A549 (cell line): ENCODE measurements at regions not wholly inside any gene's neighbourhood (a gene's known extent, or its start where the extent isn't known, plus 50 kb on each side); places are given as distances from the start of the nearest gene placed in this dataset.

Experiments used
- ATAC-seq, 2 experiments: fragments of 200-7000 bp in 1 of 2; fragments of >200 bp in 1 of 2; cut with Nextera tagmentation in 1 of 2; cut with Tn5 transposase in 1 of 2; 3 replicates each; pipeline versions ENCODE4 v1.8.0 to v1.9.1; 2018 to 2020; ENCODE audit warnings: mild to moderate bottlenecking in 1 of 2, moderate library complexity in 1 of 2
- CTCF ChIA-PET: fragments of 300-600 bp; sonication (Branson Sonifier 250); formaldehyde crosslinking; extraction: SDS; loops from one replicate; lab custom pipeline; 2021; ENCODE audit warnings: antibody characterized with exemption, inconsistent platforms; lab: Yijun Ruan, JAX
- POLR2A ChIA-PET: fragments of 350-600 bp; formaldehyde crosslinking; extraction: SDS; loops from one replicate; lab custom pipeline; 2021; ENCODE audit warnings: antibody characterized with exemption, inconsistent platforms; lab: Yijun Ruan, JAX
- DNase-seq, 2 experiments: peaks; one replicate each; pipeline versions ENCODE4 v3.0.0 to v3.0.0-alpha.2; 2011 to 2016; ENCODE audit warnings: low read depth in 1 of 2, low spot score in 1 of 2
- FAIRE-seq: peaks from 2 replicates; lab custom pipeline; 2011; peaks lifted over from hg19 to GRCh38; lab: Jason Lieb, UNC
- H3K27ac ChIP-seq, 2 experiments: fragments of >200 bp; sonication (Bioruptor Twin); formaldehyde crosslinking; 3 replicates each; pipeline ENCODE4 v1.5.1; 2016 to 2017
- H3K4me1 ChIP-seq: fragments of >200 bp; sonication (Bioruptor Twin); formaldehyde crosslinking; 3 replicates; pipeline ENCODE4 v1.6.1; 2016
- H3K4me2 ChIP-seq: fragments of >200 bp; sonication (Bioruptor Twin); formaldehyde crosslinking; 3 replicates; pipeline ENCODE4 v1.6.1; 2016
- H3K4me3 ChIP-seq: fragments of >200 bp; sonication (Bioruptor Twin); formaldehyde crosslinking; 3 replicates; pipeline ENCODE4 v1.5.1; 2016
- H3K9me3 ChIP-seq: fragments of >200 bp; sonication (Bioruptor Twin); formaldehyde crosslinking; 3 replicates; pipeline ENCODE4 v1.6.1; 2016
- BHLHE40 ChIP-seq: IDR thresholded peaks from 2 replicates; pipeline ENCODE4 v1.6.1; 2012; ENCODE audit warnings: low read depth, low read length, inconsistent platforms
- CBX2 ChIP-seq: fragments of 200-600 bp; sonication (generic); IDR thresholded peaks from 2 replicates; pipeline ENCODE4 v1.6.1; 2016; ENCODE audit warnings: low read depth, mild to moderate bottlenecking, borderline replicate concordance
- CEBPB ChIP-seq, 2 experiments: fragments of >200 bp in 1 of 2; sonication (Bioruptor Twin) in 1 of 2; formaldehyde crosslinking in 1 of 2; IDR thresholded peaks; 2 replicates each; pipeline ENCODE4 v1.6.1; 2012 to 2016
- CHD4 ChIP-seq: fragments of 200-600 bp; sonication (generic); IDR thresholded peaks from 2 replicates; pipeline ENCODE4 v1.6.1; 2016; ENCODE audit warnings: antibody characterized with exemption, mild to moderate bottlenecking, borderline replicate concordance
- FOSB ChIP-seq: fragments of 250-450 bp; sonication (Bioruptor Pico); IDR thresholded peaks from 2 replicates; pipeline ENCODE4 v1.5.0; 2020; ENCODE audit warnings: mild to moderate bottlenecking, moderate library complexity
- HDAC2 ChIP-seq: fragments of 200-600 bp; sonication (generic); IDR thresholded peaks from 2 replicates; pipeline ENCODE4 v1.6.1; 2016
- HEYL ChIP-seq: fragments of 250-450 bp; sonication (Bioruptor Pico); IDR thresholded peaks from 2 replicates; pipeline ENCODE4 v1.8.0; 2021; ENCODE audit warnings: mild to moderate bottlenecking, moderate library complexity
- HOXA7 ChIP-seq: fragments of 250-450 bp; sonication (Bioruptor Pico); IDR thresholded peaks from 2 replicates; pipeline ENCODE4 v1.5.0; 2020; ENCODE audit warnings: mild to moderate bottlenecking, moderate library complexity
- HOXB5 ChIP-seq: fragments of 250-450 bp; sonication (Bioruptor Pico); IDR thresholded peaks from 2 replicates; pipeline ENCODE4 v1.5.0; 2020; ENCODE audit warnings: mild to moderate bottlenecking, moderate library complexity
- JUN ChIP-seq, 2 experiments: fragments of >200 bp; sonication (Bioruptor Twin); formaldehyde crosslinking; IDR thresholded peaks; 2 replicates in 1 of 2; 3 replicates in 1 of 2; pipeline ENCODE4 v1.6.1; 2016 to 2017
- MAZ ChIP-seq: fragments of 150-350 bp; IDR thresholded peaks from 2 replicates; pipeline ENCODE4 v1.6.1; 2014; ENCODE audit warnings: antibody characterized with exemption, low read depth, low read length, borderline replicate concordance
- NPAS2 ChIP-seq: fragments of 250-450 bp; sonication (Bioruptor Pico); IDR thresholded peaks from 2 replicates; pipeline ENCODE4 v1.8.0; 2022; ENCODE audit warnings: mild to moderate bottlenecking, moderate library complexity, borderline replicate concordance
- POLR2A ChIP-seq: IDR thresholded peaks from 2 replicates; pipeline ENCODE4 v1.6.1; 2012; ENCODE audit warnings: mild to moderate bottlenecking, low read length
- RAD21 ChIP-seq, 2 experiments: fragments of >200 bp in 1 of 2; sonication (Bioruptor Twin) in 1 of 2; formaldehyde crosslinking in 1 of 2; IDR thresholded peaks in 1 of 2; conservative IDR thresholded peaks in 1 of 2; 2 replicates in 1 of 2; 3 replicates in 1 of 2; pipeline ENCODE4 v1.6.1; 2012 to 2018; ENCODE audit warnings: inconsistent platforms in 1 of 2
- SREBF2 ChIP-seq: fragments of 450-650 bp; IDR thresholded peaks from 2 replicates; pipeline ENCODE4 v1.6.1; 2014; ENCODE audit warnings: mild to moderate bottlenecking, moderate library complexity
- TFCP2L1 ChIP-seq: fragments of 250-450 bp; sonication (Bioruptor Pico); IDR thresholded peaks from 2 replicates; pipeline ENCODE4 v1.5.0; 2021; ENCODE audit warnings: mild to moderate bottlenecking
- ZFP36 ChIP-seq: fragments of 450-650 bp; IDR thresholded peaks from 2 replicates; pipeline ENCODE4 v1.6.1; 2014; ENCODE audit warnings: borderline replicate concordance; ENCODE audit not compliant: partially characterized antibody
- ZNF302 ChIP-seq: fragments of 250-450 bp; sonication (Bioruptor Pico); IDR thresholded peaks from 2 replicates; pipeline ENCODE4 v1.9.0; 2021; ENCODE audit warnings: inconsistent platforms, mild to moderate bottlenecking, moderate library complexity
- ZSCAN20 ChIP-seq: fragments of 250-450 bp; sonication (Bioruptor Pico); IDR thresholded peaks from 2 replicates; pipeline ENCODE4 v1.8.0; 2022; ENCODE audit warnings: mild to moderate bottlenecking, moderate library complexity
- WGBS: methylation state at CpG from one replicate; pipeline ENCODE4 v1.1.6; 2017; ENCODE audit errors: missing lambda C conversion rate; 5-methylcytosine and 5-hydroxymethylcytosine counted together
- TF ChIP-seq, protein P1 (sequence below): fragments of 150-350 bp; IDR thresholded peaks from 2 replicates; pipeline ENCODE4 v1.6.1; 2014; ENCODE audit warnings: low read depth, mild to moderate bottlenecking, low read length
- TF ChIP-seq, protein P2 (sequence below): fragments of 250-450 bp; sonication (Bioruptor Pico); IDR thresholded peaks from 2 replicates; pipeline ENCODE4 v1.5.0; 2020; ENCODE audit warnings: low read depth, mild to moderate bottlenecking, moderate library complexity
- TF ChIP-seq, protein P3 (sequence below): fragments of 450-650 bp; IDR thresholded peaks from 2 replicates; pipeline ENCODE4 v1.6.1; 2014; ENCODE audit warnings: antibody characterized with exemption
- TF ChIP-seq, protein P4 (sequence below): IDR thresholded peaks from 2 replicates; pipeline ENCODE4 v1.6.1; 2012; ENCODE audit warnings: low read depth, borderline replicate concordance
- TF ChIP-seq, protein P5 (sequence below): IDR thresholded peaks from 2 replicates; pipeline ENCODE4 v1.6.1; 2012
- TF ChIP-seq, protein P6 (sequence below): fragments of 250-450 bp; sonication (Bioruptor Pico); IDR thresholded peaks from 2 replicates; pipeline ENCODE4 v1.5.0; 2021; ENCODE audit warnings: mild to moderate bottlenecking, moderate library complexity, borderline replicate concordance

DNA sequence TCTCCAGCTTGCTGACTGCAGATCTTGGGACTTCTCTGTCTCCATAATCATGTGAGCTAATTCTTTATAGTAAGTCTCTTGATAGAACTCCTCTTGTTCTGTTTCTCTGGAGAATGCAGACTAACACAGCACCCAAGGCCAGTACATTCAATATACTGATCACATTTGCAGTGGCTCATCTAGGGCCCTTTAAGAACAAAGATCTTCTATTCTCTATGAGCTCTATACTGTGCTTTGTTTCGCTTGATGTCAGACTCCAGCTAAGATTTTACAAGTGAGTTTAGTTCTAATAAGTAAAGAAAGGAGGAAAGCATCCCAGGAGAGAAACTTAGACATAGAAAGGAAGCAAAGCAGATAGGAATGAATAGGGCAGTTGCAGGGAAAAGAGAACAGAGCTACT, 69.3 kb upstream of the TMPO start:
- no peak for DNase-seq
- ChIA-PET POLR2A (no interaction called here), CTCF (interaction anchor here (1.0 to 2.0 kb wide), 4 partner anchors 12 to 29 kb away, joined by 3 to 6 read pairs (median 5); no protein-coding TSS in a partner anchor)
- Histone ChIP-seq H3K4me2 (peak overlapping the region; percentile 25; the same call in 1 of the 3 replicates), H3K9me3 (no peaks in the 10 kb centered on the region), H3K4me1 (0 out of 3 replicates have a peak, but pooled peaks cover 15% of the 10 kb centered on the region), H3K4me3 (no peak overlapping the region), H3K27ac (no peak overlapping the region; a peak in 2 of 6 replicates)
- ATAC-seq, result peak in 1 of 2 experiments; percentile 52; a peak in 3 of 6 replicates
- no peak for FAIRE-seq
- 53% methylated on average over 1 of the region's 1 CpG for WGBS
- no peak for TF ChIP-seq CHD4
- TF ChIP-seq NPAS2, result no peak
- TF ChIP-seq ZNF302 (CRISPR knock-in tag), result no peak

DNA sequence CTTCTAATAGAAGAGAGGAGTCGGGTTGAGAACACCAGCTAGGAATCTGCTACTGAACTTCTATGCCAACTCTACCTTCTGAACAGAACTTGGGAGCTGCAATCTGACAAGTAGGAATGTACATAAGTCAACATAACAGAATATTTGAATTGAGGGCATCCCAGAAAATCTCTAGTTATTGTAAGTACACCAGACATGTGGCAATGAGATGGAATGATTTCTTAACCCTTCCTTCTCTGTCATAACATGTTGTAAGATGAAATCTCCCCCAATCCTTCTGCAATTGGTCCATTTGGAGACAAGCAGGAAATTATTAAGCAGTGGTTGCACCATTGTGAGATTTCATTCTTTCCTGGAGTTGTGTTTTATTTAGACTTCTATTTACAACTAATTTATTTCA, 68.7 kb upstream of the TMPO start:
- CTCF ChIA-PET, result interaction anchor here (1.2 to 2.0 kb wide), 3 partner anchors 19 to 30 kb away, joined by 3 to 6 read pairs (median 6); no protein-coding TSS in a partner anchor
- peak in 1 of 2 experiments; percentile 27 for DNase-seq
- no peak for FAIRE-seq

DNA sequence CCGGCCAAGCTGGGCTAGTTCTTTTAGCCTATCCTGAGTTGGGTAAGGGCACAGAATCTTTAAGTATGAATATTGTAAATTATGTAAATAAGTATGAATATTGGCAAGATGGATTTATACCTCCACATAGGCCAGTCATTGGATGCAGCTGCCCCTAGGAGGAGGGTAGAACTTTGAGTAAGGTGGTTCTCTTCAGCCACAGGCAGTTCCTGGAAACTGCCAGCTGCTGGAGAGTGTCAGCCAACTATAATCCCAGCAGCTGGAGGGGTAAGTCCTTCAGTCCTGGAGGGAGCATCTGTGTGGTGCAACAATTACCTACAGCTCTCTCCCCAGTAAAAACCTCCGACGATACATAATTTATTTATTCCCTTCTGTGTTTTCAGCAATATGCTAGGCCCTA, 65.8 kb upstream of the TMPO start:
- H3K4me3 ChIP-seq, result no peak overlapping the region
- no peak for ATAC-seq
- FAIRE-seq, result no peak

More for the DNA sequence above, 68.7 kb upstream of the TMPO start:
- Histone ChIP-seq H3K4me2 (peak overlapping the region; percentile 25; the same call in 1 of the 3 replicates), H3K9me3 (no peaks in the 10 kb centered on the region), H3K4me3 (no peak overlapping the region), H3K27ac (no peak overlapping the region; a peak in 1 of 6 replicates), H3K4me1 (0 out of 3 replicates have a peak, but pooled peaks cover 15% of the 10 kb centered on the region)
- peak in 1 of 2 experiments; percentile 47; a peak in 3 of 6 replicates for ATAC-seq
- TF ChIP-seq SREBF2 (no peak), CEBPB (IDR thresholded peaks at IDR 0.05) (peak in 1 of 2 experiments; percentile 58; a peak in 1 of 4 replicates)
- WGBS, result 12% methylated on average over 1 of the region's 1 CpG
- POLR2A ChIA-PET, result no interaction called here

DNA sequence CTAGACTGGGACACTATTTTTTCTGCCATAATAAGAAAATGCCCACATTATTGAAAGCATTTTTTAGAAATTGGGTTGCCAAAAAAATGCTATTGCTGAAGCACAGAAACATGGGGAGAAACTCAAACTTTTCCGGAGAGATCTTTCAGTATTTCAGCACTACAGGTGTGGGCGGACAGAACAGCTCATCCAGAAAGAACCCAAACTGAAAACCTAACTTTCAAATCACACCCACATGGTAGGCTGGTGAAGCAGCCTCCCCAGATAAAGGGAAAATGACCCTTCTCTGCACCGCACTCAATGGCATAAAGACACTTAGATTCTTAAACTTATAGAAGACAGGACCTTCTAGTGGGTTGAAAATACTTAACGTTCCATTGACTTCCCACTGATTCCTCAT, 62.3 kb upstream of the TMPO start:
- Histone ChIP-seq H3K4me1 (no peaks in the 10 kb centered on the region), H3K27ac (no peak overlapping the region), H3K9me3 (no peaks in the 10 kb centered on the region), H3K4me3 (no peak overlapping the region), H3K4me2 (no peak overlapping the region)
- CTCF ChIA-PET, result interaction anchor here (1.1 to 1.2 kb wide), 2 partner anchors 11 to 40 kb away, joined by 3 read pairs; no protein-coding TSS in a partner anchor
- 85% methylated on average over 4 of the region's 4 CpGs for WGBS
- POLR2A ChIA-PET, result no interaction called here
- ATAC-seq, result no peak
- no peak for DNase-seq
- no peak for FAIRE-seq
- TF ChIP-seq, protein P1, sequence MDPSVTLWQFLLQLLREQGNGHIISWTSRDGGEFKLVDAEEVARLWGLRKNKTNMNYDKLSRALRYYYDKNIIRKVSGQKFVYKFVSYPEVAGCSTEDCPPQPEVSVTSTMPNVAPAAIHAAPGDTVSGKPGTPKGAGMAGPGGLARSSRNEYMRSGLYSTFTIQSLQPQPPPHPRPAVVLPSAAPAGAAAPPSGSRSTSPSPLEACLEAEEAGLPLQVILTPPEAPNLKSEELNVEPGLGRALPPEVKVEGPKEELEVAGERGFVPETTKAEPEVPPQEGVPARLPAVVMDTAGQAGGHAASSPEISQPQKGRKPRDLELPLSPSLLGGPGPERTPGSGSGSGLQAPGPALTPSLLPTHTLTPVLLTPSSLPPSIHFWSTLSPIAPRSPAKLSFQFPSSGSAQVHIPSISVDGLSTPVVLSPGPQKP, result no peak
- TF ChIP-seq, protein P2, sequence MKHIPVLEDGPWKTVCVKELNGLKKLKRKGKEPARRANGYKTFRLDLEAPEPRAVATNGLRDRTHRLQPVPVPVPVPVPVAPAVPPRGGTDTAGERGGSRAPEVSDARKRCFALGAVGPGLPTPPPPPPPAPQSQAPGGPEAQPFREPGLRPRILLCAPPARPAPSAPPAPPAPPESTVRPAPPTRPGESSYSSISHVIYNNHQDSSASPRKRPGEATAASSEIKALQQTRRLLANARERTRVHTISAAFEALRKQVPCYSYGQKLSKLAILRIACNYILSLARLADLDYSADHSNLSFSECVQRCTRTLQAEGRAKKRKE, result no peak
- no peak for TF ChIP-seq HOXA7 (CRISPR knock-in tag)
- TF ChIP-seq, protein P3, sequence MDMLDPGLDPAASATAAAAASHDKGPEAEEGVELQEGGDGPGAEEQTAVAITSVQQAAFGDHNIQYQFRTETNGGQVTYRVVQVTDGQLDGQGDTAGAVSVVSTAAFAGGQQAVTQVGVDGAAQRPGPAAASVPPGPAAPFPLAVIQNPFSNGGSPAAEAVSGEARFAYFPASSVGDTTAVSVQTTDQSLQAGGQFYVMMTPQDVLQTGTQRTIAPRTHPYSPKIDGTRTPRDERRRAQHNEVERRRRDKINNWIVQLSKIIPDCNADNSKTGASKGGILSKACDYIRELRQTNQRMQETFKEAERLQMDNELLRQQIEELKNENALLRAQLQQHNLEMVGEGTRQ, result no peak
- no peak for TF ChIP-seq HDAC2
- TF ChIP-seq, protein P4, sequence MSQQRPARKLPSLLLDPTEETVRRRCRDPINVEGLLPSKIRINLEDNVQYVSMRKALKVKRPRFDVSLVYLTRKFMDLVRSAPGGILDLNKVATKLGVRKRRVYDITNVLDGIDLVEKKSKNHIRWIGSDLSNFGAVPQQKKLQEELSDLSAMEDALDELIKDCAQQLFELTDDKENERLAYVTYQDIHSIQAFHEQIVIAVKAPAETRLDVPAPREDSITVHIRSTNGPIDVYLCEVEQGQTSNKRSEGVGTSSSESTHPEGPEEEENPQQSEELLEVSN, result no peak
- TF ChIP-seq HOXB5 (CRISPR knock-in tag), result no peak
- TF ChIP-seq POLR2A, result no peak
- no peak for TF ChIP-seq ZSCAN20 (CRISPR knock-in tag)
- no peak for TF ChIP-seq MAZ
- TF ChIP-seq ZFP36, result no peak
- TF ChIP-seq HEYL, result no peak
- TF ChIP-seq FOSB (CRISPR knock-in tag), result no peak
- TF ChIP-seq CBX2, result no peak
- no peak for TF ChIP-seq JUN (IDR thresholded peaks at IDR 0.05)
- TF ChIP-seq, protein P5, sequence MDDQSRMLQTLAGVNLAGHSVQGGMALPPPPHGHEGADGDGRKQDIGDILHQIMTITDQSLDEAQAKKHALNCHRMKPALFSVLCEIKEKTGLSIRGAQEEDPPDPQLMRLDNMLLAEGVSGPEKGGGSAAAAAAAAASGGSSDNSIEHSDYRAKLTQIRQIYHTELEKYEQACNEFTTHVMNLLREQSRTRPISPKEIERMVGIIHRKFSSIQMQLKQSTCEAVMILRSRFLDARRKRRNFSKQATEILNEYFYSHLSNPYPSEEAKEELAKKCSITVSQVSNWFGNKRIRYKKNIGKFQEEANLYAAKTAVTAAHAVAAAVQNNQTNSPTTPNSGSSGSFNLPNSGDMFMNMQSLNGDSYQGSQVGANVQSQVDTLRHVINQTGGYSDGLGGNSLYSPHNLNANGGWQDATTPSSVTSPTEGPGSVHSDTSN, result no peak
- no peak for TF ChIP-seq BHLHE40

More for the DNA sequence above, 65.8 kb upstream of the TMPO start:
- H3K9me3 ChIP-seq, result no peaks in the 10 kb centered on the region
- POLR2A ChIA-PET, result no interaction called here
- WGBS, result 90% methylated on average over 3 of the region's 3 CpGs
- no peak overlapping the region for H3K4me2 ChIP-seq
- DNase-seq, result no peak
- CTCF ChIA-PET, result interaction anchor here (2.8 kb wide), 1 partner anchor 25 kb away, joined by 18 read pairs; no protein-coding TSS in a partner anchor
- no peak overlapping the region for H3K27ac ChIP-seq
- TF ChIP-seq, protein P6, sequence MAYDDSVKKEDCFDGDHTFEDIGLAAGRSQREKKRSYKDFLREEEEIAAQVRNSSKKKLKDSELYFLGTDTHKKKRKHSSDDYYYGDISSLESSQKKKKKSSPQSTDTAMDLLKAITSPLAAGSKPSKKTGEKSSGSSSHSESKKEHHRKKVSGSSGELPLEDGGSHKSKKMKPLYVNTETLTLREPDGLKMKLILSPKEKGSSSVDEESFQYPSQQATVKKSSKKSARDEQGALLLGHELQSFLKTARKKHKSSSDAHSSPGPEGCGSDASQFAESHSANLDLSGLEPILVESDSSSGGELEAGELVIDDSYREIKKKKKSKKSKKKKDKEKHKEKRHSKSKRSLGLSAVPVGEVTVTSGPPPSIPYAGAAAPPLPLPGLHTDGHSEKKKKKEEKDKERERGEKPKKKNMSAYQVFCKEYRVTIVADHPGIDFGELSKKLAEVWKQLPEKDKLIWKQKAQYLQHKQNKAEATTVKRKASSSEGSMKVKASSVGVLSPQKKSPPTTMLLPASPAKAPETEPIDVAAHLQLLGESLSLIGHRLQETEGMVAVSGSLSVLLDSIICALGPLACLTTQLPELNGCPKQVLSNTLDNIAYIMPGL, result no peak
- no peak for TF ChIP-seq RAD21 (conservative IDR thresholded peaks at IDR 0.05 in 1 of 2, IDR thresholded peaks at IDR 0.05 in 1 of 2)
- TF ChIP-seq POLR2A, result no peak
- no peak for TF ChIP-seq TFCP2L1 (CRISPR knock-in tag)
- 0 out of 3 replicates have a peak, but pooled peaks cover 15% of the 10 kb centered on the region for H3K4me1 ChIP-seq
